ENCODE measurements at regions not wholly inside any gene's neighbourhood (a gene's known extent, or its start where the extent isn't known, plus 50 kb on each side); places are given as distances from the start of the nearest gene placed in this dataset.
A peak's percentile ranks its signal among the peaks of the same experiment; 100 is the strongest.

DNA sequence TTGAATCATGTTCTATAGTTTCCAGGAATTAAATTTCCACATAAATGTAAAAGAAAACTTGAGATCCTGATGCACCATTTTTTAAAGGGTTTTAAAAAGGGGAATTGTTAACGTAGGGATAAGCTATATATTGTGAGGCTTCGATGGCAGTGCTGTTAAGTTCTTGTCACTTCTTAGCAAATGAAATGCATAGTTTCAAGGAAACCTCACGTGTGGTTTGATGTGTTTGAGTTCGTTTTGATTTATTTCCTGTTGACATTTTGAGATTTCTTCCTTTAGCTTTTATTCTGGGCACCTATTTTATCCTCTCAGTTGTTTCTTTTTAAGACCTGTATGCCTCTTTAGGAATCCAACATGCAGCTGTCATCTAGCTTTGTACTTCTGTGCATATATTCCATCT is 301.0 kb downstream of the DOCK8 start:
- Histone ChIP-seq H3K36me3 (no peaks in the 10 kb centered on the region), H3K27me3 (no peaks in the 10 kb centered on the region), H3K4me3 (no peak overlapping the region), H3K4me1 (ENCODE audit: low read depth) (peaks cover 17% of the 10 kb centered on the region), H3K9me3 (ENCODE audit: low read depth) (no peaks in the 10 kb centered on the region), H3K27ac (no peak overlapping the region)
- TF ChIP-seq, protein P1, sequence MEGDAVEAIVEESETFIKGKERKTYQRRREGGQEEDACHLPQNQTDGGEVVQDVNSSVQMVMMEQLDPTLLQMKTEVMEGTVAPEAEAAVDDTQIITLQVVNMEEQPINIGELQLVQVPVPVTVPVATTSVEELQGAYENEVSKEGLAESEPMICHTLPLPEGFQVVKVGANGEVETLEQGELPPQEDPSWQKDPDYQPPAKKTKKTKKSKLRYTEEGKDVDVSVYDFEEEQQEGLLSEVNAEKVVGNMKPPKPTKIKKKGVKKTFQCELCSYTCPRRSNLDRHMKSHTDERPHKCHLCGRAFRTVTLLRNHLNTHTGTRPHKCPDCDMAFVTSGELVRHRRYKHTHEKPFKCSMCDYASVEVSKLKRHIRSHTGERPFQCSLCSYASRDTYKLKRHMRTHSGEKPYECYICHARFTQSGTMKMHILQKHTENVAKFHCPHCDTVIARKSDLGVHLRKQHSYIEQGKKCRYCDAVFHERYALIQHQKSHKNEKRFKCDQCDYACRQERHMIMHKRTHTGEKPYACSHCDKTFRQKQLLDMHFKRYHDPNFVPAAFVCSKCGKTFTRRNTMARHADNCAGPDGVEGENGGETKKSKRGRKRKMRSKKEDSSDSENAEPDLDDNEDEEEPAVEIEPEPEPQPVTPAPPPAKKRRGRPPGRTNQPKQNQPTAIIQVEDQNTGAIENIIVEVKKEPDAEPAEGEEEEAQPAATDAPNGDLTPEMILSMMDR (IDR thresholded peaks at IDR 0.05; ENCODE audit: low read depth, low read length): no peak
- DNase-seq (ENCODE audit: low read depth in 1 of 2, low spot score in 1 of 2): no peak

DNA sequence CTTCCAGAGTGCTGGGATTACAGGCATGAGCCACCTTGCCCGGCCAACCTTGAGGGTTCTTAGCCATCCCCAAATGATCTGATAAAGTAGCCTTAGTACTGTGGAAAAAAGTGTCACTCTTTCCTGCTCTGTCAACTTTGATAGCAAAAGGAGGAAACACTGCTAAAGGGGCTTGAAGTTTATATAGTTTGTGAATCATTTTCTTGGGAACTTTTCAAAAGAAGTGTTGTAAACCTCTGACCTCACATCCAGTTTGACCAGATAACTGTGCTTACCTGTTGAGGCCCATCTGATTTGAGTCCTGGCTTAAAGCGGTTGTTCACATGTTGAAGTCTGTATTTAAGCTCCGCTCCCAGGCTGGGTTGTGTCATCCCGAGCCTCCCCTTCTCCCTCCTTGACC is 303.3 kb downstream of the DOCK8 start:
- H3K36me3 ChIP-seq: no peaks in the 10 kb centered on the region
- TF ChIP-seq, protein P1 (IDR thresholded peaks at IDR 0.05; ENCODE audit: low read depth, low read length): no peak
- no peak for DNase-seq (ENCODE audit: low read depth in 1 of 2, low spot score in 1 of 2)
- no peaks in the 10 kb centered on the region for H3K9me3 ChIP-seq (ENCODE audit: low read depth)
- H3K27ac ChIP-seq: no peak overlapping the region
- no peak overlapping the region for H3K4me3 ChIP-seq
- H3K4me1 ChIP-seq (ENCODE audit: low read depth): peaks cover 24% of the 10 kb centered on the region
- H3K27me3 ChIP-seq: no peaks in the 10 kb centered on the region

GRCh38 chr9:518540-518939 is 303.9 kb downstream of the DOCK8 start:
- no peaks in the 10 kb centered on the region for H3K36me3 ChIP-seq
- H3K9me3 ChIP-seq (ENCODE audit: low read depth): no peaks in the 10 kb centered on the region
- no peak for DNase-seq (ENCODE audit: low read depth in 1 of 2, low spot score in 1 of 2)
- no peaks in the 10 kb centered on the region for H3K27me3 ChIP-seq
- H3K27ac ChIP-seq: no peak overlapping the region
- peaks cover 24% of the 10 kb centered on the region for H3K4me1 ChIP-seq (ENCODE audit: low read depth)
- H3K4me3 ChIP-seq: no peak overlapping the region
- TF ChIP-seq, protein P1 (IDR thresholded peaks at IDR 0.05; ENCODE audit: low read depth, low read length): no peak

DNA sequence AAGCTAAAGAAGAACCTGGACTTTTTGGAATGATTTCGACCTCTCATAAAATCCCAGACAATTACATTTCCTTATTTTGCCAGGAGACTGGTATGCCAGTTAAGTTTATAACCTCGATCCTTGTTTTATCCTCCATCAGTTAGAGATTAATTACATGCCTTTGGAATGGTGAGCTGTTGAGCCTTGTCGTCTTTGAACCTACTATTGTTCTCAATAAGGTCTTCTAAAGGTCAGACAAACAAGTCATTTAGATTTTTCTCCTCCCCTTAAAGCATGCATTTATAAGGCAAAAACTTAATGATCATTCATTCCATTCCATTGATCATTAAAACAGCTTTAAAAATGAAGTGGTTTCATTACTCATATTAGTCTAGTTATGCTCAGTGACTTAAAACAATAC is 304.9 kb downstream of the DOCK8 start:
- no peak overlapping the region for H3K27ac ChIP-seq
- TF ChIP-seq, protein P1 (IDR thresholded peaks at IDR 0.05; ENCODE audit: low read depth, low read length): no peak
- peaks cover 30% of the 10 kb centered on the region for H3K4me1 ChIP-seq (ENCODE audit: low read depth)
- no peaks in the 10 kb centered on the region for H3K9me3 ChIP-seq (ENCODE audit: low read depth)
- H3K36me3 ChIP-seq: no peaks in the 10 kb centered on the region
- no peak for DNase-seq (ENCODE audit: low read depth in 1 of 2, low spot score in 1 of 2)
- no peak overlapping the region for H3K4me3 ChIP-seq
- no peaks in the 10 kb centered on the region for H3K27me3 ChIP-seq

DNA sequence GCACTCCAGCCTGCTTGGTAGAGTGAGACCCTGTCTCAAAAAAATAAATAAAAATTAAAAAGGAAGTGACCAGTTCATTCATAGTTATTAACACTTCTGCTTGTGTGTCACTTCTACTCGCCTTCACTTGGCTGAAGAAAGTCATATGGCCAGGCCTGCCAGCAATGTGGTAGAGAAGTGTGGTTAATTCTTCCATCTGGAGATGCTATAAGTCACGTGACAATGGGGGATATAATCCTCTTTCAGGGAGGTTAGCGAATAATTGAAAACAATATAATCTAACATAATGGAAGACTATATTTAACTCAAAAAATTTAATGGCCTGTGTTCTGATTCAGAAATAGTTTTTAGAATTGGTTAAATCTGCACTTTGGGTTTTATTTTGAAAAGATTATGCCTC is 305.6 kb downstream of the DOCK8 start:
- Histone ChIP-seq H3K4me1 (ENCODE audit: low read depth) (peaks cover 30% of the 10 kb centered on the region), H3K27me3 (no peaks in the 10 kb centered on the region), H3K36me3 (no peaks in the 10 kb centered on the region), H3K27ac (no peak overlapping the region), H3K4me3 (no peak overlapping the region), H3K9me3 (ENCODE audit: low read depth) (no peaks in the 10 kb centered on the region)
- DNase-seq (ENCODE audit: low read depth in 1 of 2, low spot score in 1 of 2): no peak
- TF ChIP-seq, protein P1 (IDR thresholded peaks at IDR 0.05; ENCODE audit: low read depth, low read length): no peak

GRCh38 chr9:522190-522589 is 307.5 kb downstream of the DOCK8 start:
- H3K27me3 ChIP-seq: no peaks in the 10 kb centered on the region
- no peak for DNase-seq (ENCODE audit: low read depth in 1 of 2, low spot score in 1 of 2)
- H3K4me3 ChIP-seq: no peak overlapping the region
- H3K27ac ChIP-seq: peak overlapping the region; percentile 32
- TF ChIP-seq, protein P1 (IDR thresholded peaks at IDR 0.05; ENCODE audit: low read depth, low read length): no peak
- H3K4me1 ChIP-seq (ENCODE audit: low read depth): peaks cover 25% of the 10 kb centered on the region
- no peaks in the 10 kb centered on the region for H3K9me3 ChIP-seq (ENCODE audit: low read depth)
- H3K36me3 ChIP-seq: no peaks in the 10 kb centered on the region
